ENCODE measurements at regions not wholly inside any gene's neighbourhood (a gene's known extent, or its start where the extent isn't known, plus 50 kb on each side); places are given as distances from the start of the nearest gene placed in this dataset.

GRCh38 chr7:128145191-128145590 lies 95.9 kb upstream of the LEP start:
- no peak for TF ChIP-seq CTCF (IDR thresholded peaks at IDR 0.05)
- no peak for TF ChIP-seq POLR2A (IDR thresholded peaks at IDR 0.05)

Data from heart left ventricle (tissue), 13 donors.